CD4-positive, alpha-beta T cell treated with Interleukin-10 for 1 hour (primary cell): ENCODE measurements at regions not wholly inside any gene's neighbourhood (a gene's known extent, or its start where the extent isn't known, plus 50 kb on each side); places are given as distances from the start of the nearest gene placed in this dataset.

Experiments
- DNase-seq: peaks from one replicate; pipeline ENCODE4 v3.0.0-alpha.2; 2020

DNA sequence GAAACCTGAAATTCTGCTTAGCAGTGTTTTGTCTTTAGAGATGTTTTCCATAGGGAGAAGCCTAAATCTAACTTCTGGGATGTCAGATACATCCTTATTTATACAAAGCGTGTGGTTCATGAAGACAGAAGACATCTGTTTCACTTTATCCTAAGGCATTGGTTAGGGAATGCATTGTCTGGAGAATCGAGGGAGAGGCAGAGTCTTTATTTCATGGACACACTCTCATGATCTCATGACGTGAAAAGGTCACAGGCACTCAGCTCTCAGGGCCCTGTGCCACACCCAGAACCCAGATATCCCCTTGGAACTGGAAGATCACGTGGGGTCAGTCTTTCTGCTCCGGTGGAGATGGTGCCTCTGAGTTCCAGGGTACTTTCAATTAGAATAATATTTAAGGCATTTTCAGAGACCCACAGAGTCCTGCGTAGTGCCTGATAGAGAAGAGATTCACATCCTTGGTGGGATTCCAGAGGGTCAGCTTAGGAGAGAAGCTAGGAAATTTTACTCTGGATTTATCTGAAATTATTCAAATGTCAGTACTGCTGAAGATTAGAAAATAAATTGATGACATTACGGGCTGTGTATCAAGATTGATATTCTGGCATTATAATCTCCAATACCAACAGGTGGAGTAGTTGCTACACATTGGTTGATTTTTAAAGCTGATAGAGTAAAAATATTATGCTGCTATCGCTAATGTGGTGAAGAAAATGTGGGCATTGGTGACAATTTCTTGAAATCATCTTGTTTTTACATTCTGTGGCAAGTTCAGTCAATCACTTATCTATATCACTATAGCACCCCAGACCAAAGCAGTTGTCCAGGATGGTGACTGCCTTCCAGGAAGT is 378.3 kb downstream of the MTRR start:
- DNase-seq, result no peak

- no peak for DNase-seq
Measured at GRCh38 chr5:8253376-8253775, 384.4 kb downstream of the MTRR start.

GRCh38 chr5:8254674-8255073 is 385.7 kb downstream of the MTRR start:
- no peak for DNase-seq

DNA sequence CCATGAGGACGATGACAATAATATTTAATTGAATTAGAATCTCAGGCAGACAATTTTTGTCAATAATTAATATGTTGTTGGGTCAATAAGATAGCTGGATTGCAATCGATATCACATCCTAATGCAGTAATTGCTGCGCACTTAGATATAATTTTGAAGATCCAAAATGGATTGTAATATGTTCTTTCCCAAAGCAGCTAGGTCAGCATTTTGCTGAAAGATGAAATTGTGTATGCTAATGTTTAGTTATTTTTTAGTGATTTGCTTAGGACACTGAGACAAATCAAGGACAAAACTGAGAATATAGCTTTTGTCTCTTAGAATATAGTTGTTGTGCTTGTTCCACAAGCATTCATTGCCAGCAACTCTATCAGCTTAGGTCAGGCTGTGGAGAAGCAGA is 389.9 kb downstream of the MTRR start:
- DNase-seq, result no peak

- no peak for DNase-seq
Measured at GRCh38 chr5:8270246-8270645, 401.3 kb downstream of the MTRR start.

DNA sequence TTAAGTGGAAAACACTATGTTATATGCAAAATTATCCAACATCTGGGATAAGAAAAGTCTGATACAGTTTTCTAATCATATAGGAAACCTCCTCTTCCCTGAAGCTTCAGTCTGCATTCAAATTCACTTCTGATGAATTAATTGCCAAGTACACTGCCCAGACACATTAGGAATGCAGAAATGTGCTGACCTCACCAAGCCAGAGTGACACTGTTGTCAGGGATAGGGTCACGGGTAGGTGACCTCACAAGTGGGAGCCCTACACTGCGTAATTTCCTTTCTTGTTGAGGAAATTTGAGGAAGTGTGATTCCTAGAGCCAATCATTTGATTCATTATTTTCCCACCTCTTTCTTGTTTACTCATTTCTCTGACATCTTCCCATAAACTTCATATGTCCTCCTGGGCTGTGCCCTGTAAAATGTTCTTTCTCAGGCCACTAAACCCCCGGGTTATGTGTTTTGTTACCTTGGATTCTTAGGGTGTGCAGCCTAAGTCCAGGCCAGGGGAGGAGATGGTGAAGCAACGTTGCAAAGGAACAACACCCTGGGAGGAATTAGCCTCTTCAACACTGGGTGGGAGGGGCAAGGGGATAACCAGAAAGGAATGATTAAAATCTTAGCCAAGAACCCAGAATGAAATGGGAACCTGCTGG is 411.9 kb downstream of the MTRR start:
- no peak for DNase-seq

- no peak for DNase-seq
Measured at GRCh38 chr5:8288334-8288733, 419.4 kb downstream of the MTRR start.

GRCh38 chr5:8288897-8289516 is 420.1 kb downstream of the MTRR start:
- no peak for DNase-seq

DNA sequence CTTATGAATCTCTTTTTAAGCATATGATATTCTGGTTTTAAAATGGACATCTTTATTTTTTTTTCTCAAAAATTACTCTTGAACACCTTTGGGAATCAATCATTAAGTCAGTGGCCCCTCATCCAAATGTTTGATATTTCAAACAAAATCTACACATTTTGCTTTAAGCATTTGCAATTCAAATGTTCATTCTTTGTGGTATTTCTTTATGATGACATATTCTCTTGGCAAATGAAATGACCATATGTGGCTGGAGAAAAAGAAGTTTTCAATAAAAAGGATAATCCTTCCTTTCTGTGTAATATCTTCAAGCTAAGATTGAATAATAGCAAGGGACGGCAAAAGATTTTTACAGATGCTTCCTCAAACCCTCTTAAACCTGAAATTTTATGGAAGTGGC is 420.8 kb downstream of the MTRR start:
- no peak for DNase-seq

- no peak for DNase-seq
Measured at GRCh38 chr5:8290721-8291120, 421.8 kb downstream of the MTRR start.

DNA sequence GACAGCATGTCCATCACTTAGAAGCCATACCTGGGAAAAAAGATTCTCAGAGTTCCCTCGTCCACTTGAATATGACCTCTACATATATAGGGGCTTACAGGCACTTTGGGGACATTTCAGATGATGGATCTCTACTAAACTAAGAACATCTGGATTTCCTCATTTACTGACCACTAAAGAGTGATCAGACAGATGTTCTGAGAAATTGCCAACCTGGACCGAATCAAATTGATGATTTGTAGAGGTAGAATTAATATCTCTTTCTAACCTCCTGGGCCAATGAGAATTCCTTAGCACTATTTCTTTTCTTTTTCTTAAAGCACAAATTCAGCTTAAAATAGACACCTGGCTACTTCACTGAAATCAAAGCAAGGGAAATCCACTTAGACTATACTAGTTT is 422.7 kb downstream of the MTRR start:
- DNase-seq, result no peak

GRCh38 chr5:8295141-8295540 is 426.2 kb downstream of the MTRR start:
- no peak for DNase-seq

- DNase-seq, result no peak
Measured at GRCh38 chr5:8299716-8300115, 430.8 kb downstream of the MTRR start.

GRCh38 chr5:8304341-8304740 is 435.4 kb downstream of the MTRR start:
- DNase-seq, result no peak

DNA sequence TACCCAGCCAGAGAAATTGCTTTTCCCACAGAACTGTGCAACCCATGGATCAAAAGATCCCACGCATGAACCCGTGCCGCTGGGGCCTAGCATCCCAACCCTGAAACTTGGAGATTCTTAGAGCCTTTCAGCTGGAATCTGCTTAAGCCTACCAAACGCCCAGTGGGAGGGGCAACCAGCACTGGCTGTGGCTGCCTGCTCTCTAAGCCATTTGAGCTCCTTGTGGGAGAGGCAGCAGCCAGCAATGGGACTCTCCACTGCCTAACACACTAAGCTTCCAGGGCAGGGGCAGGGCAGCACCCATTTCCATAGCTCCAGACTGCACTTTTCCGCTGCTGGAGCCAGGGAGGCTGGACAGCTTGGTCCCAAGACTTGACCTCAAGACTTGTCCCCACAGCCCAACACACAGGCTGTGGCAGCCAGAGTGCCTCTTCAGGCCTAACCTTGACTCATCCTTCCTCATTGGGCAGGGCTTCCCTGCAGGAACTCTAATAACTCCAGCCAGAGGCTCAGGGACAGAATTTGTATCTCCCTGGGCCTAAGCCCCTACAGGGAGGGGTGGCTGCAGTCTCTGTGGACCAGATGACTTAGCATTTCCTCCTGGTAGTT is 437.4 kb downstream of the MTRR start:
- DNase-seq, result no peak

DNA sequence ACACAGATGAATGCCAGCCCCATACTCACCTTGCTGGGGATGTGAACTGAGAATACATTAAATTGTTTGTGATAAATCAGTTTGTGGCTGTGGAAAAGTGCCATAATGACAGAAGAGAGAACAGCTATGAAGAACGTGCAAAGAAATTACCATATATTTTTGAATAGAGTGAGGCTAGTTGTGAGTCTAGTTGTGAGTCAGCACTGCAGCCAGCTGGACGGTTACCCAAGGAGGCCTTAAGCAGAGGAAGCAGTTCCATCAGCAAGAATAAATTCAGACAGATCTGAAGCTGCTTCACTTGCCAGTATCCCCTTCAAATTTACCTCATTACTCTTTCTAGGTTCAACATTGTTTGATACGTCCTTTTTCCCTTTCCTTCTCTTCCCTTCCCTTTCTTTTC is 446.0 kb downstream of the MTRR start:
- no peak for DNase-seq

DNA sequence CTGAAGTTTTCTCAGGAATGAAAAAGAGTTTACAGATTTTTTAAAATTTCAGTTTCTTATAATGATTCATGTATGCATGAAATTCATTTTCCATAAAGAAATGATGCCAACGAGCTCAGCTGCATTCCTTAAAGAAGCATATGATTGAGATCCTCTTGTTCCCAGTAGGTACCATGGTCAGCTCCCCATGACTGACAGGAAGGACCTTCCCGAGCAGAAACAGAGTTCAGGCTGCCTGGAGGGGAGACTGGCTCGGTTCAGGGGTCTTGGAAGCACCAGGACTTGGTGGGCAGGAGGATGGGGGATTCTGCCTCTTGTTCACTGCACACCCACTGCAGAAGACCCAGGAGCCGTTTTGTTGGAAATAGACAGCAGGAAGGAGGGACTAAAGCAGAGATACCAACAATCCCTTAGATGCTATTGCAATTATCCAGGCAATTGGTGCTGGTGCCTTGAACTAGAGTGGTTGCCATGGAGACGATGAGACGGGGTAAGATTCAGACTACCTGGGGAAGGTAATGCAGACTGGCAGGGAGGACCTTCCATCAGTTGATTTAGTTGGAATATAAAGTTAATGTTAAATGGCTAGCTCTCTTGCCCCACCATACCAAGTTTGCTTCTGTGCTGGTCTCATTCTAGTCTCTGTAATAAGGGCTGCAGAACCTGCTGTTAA is 447.8 kb downstream of the MTRR start:
- no peak for DNase-seq

DNA sequence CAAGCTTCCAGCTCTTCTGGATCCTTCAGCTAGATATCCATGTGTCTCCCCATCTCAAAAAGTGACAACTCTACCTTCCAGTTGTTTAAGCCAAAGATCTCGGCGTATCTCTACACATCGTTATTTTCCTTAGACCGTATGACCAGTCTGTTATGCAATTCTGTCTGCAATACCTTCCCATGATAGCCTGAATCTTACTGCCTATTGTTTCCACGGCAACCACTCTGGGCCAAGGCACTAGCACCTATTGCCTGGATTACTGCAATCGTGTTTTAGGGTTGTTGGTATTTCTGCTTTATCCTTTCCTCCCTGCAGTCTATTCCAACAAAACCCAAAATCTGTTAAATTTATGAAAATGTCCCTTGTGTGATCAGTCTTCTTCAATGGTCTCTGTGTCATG is 448.4 kb downstream of the MTRR start:
- no peak for DNase-seq

GRCh38 chr5:8320244-8320643 is 451.3 kb downstream of the MTRR start:
- DNase-seq, result no peak

- DNase-seq, result no peak
Measured at GRCh38 chr5:8321272-8321671, 452.3 kb downstream of the MTRR start.

DNA sequence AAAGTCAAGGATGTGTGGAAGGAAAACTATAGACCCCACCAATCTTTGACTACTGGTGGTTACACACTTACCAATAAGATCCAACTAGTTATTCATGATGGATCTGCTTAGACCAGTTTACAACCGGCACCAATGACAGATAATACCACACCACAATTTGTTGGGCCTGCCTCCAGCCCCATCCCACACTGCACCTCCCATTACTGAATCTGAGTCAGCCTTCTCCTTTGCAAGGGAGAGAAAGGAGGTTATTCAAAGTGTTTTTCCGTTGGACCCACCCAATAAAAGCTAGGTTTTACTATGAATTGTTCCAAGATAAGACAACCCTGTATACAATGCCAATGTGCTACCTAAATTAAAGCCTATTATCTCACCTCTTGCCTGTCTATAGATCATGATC is 453.5 kb downstream of the MTRR start:
- DNase-seq, result no peak

DNA sequence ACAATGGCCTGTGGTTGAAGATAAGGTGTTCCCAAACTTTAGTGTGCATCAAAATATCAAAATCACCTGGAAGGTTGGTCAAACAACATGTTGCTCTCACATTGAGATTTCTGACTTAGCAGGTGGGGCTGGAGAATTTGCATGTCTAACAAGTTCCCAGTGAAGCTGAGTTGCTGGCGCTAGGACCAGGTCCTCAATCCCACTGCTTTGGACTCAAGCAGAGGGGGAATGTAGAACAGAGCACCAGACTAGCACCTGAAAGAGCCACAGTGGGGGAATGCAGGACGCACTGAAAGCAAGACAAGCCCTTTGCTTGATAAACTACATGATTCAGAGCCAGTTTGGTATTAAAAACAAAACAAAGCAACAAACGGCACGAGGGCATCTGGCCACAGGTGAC is 458.1 kb downstream of the MTRR start:
- no peak for DNase-seq

GRCh38 chr5:8329773-8330172 is 460.8 kb downstream of the MTRR start:
- no peak for DNase-seq
